Naive B cell (primary cell): ENCODE measurements at regions not wholly inside any gene's neighbourhood (a gene's known extent, or its start where the extent isn't known, plus 50 kb on each side); places are given as distances from the start of the nearest gene placed in this dataset.
"Not testable (repeated sequence)": the region's sequence is repeated elsewhere in the genome, so short reads cannot be mapped to it uniquely, and the experiment has no call there.

Experiments
- ATAC-seq, 2 donors: fragments of 150-1000 bp; cut with Tn5 transposase; 2 replicates each; pipeline ENCODE4 v1.10.0; 2021; ENCODE audit warnings: low read depth in 2 of 2, mild to moderate bottlenecking in 2 of 2, moderate library complexity in 2 of 2
- DNase-seq: peaks from one replicate; pipeline ENCODE4 v3.0.0; 2022
- H3K27ac Mint-ChIP-seq, 6 donors: one replicate each; pipeline ENCODE4 v1.8.0; 2020 to 2022; ENCODE audit warnings: mild to moderate bottlenecking in 6 of 6, mixed read lengths in 6 of 6, moderate library complexity in 5 of 6, inconsistent platforms in 2 of 6
- H3K27me3 Mint-ChIP-seq, 3 donors: one replicate each; pipeline ENCODE4 v1.8.0; 2021 to 2022; ENCODE audit warnings: mixed read lengths in 3 of 3, mild to moderate bottlenecking in 1 of 3
- H3K36me3 Mint-ChIP-seq, 2 donors: one replicate each; pipeline ENCODE4 v1.8.0; 2020 to 2022; ENCODE audit warnings: mixed read lengths in 2 of 2, inconsistent platforms in 1 of 2, mild to moderate bottlenecking in 1 of 2
- H3K4me1 Mint-ChIP-seq, 3 donors: one replicate each; pipeline ENCODE4 v1.8.0; 2020 to 2022; ENCODE audit warnings: mixed read lengths in 3 of 3, inconsistent platforms in 1 of 3, mild to moderate bottlenecking in 1 of 3, moderate library complexity in 1 of 3
- H3K4me3 Mint-ChIP-seq, 8 donors: one replicate each; pipeline ENCODE4 v1.8.0; 2020 to 2022; ENCODE audit warnings: mild to moderate bottlenecking in 8 of 8, mixed read lengths in 8 of 8, moderate library complexity in 8 of 8, inconsistent platforms in 2 of 8
- H3K9me3 Mint-ChIP-seq, 7 donors: one replicate each; pipeline ENCODE4 v1.8.0; 2020 to 2022; ENCODE audit warnings: mixed read lengths in 7 of 7, mild to moderate bottlenecking in 5 of 7, inconsistent platforms in 2 of 7, moderate library complexity in 1 of 7

DNA sequence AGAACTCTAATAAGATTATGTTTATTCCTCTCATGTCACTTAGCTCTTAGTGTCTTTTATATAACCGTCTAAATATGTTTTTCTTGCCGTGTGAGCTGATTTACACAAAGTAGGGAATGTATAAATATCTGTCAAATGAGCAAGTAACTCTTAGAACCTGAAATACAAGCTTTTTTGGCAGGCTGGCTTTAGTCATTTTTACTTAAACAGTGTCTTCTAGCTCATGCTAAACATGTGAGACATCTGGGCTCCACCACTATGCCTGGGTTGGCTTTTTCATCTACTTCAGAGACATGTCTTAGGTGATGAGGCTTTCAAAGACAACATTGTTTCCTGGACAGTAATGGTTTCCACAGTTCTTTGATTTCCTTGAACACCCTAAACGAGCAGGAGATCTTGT lies 137.2 kb upstream of the ZNF608 start:
- DNase-seq (no peak), ATAC-seq (no peak)
- Mint-ChIP-seq H3K36me3 (no peaks in the 10 kb centered on the region), H3K9me3 (no peaks in the 10 kb centered on the region), H3K27ac (no peak overlapping the region), H3K4me3 (no peak overlapping the region), H3K27me3 (no peaks in the 10 kb centered on the region), H3K4me1 (peaks cover 9 to 19% (median 10%) of the 10 kb centered on the region in 3 donors)

DNA sequence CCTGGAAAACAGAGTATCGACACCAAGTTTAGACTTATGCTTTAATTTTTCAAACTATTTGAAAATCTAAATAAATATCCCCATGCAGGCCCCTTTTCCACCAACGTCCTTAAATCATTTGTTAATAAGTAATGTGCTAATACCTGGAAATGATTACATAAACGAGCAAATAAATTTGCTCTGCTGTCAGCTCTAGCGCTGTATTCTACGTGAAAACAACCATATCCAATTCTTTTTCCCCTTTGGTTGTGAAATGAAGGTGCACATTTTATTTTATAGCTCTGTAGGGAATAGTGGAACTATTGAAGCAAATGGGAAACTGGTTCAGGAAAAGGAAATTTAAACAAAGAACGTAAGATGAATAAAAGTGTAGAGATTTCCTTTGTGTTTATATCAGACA lies 137.7 kb upstream of the ZNF608 start:
- ATAC-seq (no peak), DNase-seq (no peak)
- Mint-ChIP-seq H3K27ac (no peak overlapping the region), H3K4me1 (peaks cover 4 to 15% (median 6%) of the 10 kb centered on the region in 3 donors), H3K36me3 (no peaks in the 10 kb centered on the region), H3K27me3 (no peaks in the 10 kb centered on the region), H3K4me3 (no peak overlapping the region), H3K9me3 (no peaks in the 10 kb centered on the region)

DNA sequence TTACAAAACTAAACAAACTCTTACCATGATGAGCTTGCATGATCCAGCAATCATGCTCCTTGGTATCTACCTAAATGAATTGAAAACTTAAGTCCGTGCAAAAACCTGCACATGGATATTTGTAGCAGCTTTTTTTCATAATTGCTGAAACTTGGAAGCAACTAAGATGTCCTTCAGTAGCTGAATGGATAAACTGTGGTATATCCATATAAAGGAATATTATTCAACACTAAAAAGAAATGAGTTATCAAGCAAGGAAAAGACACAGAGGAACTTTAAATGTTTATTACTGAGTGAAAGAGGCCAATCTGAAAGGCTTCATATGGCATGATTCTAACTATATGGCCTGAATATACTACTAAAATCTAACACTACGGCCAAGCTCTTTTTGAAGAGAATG lies 139.1 kb upstream of the ZNF608 start:
- Mint-ChIP-seq H3K27ac (no peak overlapping the region), H3K4me1 (peaks cover 0 to 6% (median 0%) of the 10 kb centered on the region in 3 donors), H3K27me3 (no peaks in the 10 kb centered on the region), H3K9me3 (no peaks in the 10 kb centered on the region), H3K36me3 (no peaks in the 10 kb centered on the region), H3K4me3 (no peak overlapping the region)
- ATAC-seq, result no peak
- no peak for DNase-seq

DNA sequence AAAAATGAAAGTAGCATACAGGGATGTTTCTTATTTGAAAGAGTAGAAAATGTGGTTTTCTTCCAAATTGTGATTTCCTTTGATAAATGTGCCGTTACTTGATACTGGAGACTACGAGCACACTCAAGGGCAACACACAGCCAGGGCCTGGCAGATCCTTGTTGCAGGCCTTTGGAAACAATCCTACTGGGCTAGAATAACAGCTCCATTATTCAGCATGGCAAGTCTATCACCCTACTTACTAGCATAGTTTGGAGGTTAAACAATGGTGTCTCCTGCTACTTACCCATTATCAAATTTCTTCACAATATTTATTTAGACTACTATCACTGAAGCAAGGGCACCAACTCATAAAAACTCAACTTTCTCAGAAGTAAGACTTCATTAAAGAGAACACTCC lies 140.8 kb upstream of the ZNF608 start:
- Mint-ChIP-seq H3K4me1 (peaks cover 0 to 6% (median 0%) of the 10 kb centered on the region in 3 donors), H3K27ac (peak overlapping the region in 2 of 6 donors; percentile 9 to 48), H3K4me3 (no peak overlapping the region), H3K27me3 (no peaks in the 10 kb centered on the region), H3K36me3 (no peaks in the 10 kb centered on the region), H3K9me3 (no peaks in the 10 kb centered on the region)
- ATAC-seq, result no peak
- no peak for DNase-seq

DNA sequence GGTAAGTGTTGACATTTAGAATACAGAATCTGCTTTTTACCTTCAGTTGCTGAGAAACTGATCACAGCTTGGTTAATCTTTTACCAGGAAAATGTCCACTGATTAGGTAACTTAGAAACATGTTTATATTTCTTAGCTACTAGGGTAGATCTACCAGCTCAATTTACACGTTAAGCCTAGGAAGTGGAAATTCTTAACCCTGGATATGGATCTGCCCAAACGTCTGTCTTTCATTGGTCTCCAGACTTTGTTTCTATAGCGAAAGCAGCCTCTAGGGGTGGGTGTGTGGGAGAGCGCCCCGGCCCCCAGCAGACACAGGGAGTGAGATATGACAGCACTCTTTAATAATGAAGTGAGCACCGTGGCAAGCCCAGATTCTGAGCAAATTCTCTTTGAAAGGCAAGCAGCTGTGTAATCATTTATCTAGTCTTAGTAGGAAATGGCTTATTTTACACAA lies 141.6 kb upstream of the ZNF608 start:
- DNase-seq (no peak), ATAC-seq (no peak)
- Mint-ChIP-seq H3K27ac (no peak overlapping the region), H3K4me3 (no peak overlapping the region), H3K27me3 (no peaks in the 10 kb centered on the region), H3K4me1 (peaks cover 0 to 6% (median 0%) of the 10 kb centered on the region in 3 donors), H3K36me3 (no peaks in the 10 kb centered on the region), H3K9me3 (peaks cover 0 to 3% (median 0%) of the 10 kb centered on the region in 7 donors)

DNA sequence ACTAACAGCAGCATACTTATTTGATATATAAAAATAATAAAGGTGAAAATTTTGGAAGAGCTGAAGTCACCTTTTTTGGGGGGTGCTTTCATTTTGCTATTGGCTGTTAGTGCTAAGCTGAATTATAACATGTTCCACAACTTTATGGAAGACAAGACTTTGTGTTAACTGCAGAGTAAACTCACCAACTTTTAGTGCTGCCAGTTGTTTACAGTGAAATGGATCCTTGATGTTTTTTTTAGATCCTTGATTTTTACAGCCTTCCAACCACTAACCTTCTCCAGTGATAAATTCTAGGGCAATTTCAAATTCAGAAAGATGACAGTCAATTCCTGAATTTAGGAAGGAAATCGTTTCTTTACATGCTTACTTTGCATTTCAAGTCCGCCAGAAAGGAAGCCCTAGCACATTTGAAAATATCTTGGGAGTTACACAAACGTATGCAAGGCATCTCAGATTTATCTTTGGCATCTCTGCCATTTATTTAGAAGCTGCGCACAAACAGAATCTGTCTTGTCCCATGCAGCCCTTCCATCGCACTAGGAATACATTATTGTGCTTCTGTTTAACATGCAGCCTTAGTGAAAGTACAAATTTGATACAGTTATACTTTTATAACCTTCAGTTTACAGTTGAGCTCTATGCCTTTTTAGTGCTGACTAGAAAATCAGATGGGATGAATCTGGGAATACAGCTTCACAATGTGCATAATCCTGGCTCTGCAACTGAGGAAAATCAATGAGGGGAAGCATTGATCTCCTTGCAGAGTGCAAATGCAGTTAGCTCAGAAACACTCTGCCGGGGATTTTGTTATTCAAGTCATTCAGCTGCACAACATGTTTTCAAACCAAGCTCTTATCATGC lies 142.4 kb upstream of the ZNF608 start:
- H3K27ac Mint-ChIP-seq, result no peak overlapping the region
- H3K36me3 Mint-ChIP-seq, result no peaks in the 10 kb centered on the region
- ATAC-seq (no peak), DNase-seq (no peak)
- H3K27me3 Mint-ChIP-seq, result no peaks in the 10 kb centered on the region
- peaks cover 0 to 3% (median 0%) of the 10 kb centered on the region in 7 donors for H3K9me3 Mint-ChIP-seq
- H3K4me3 Mint-ChIP-seq, result no peak overlapping the region
- H3K4me1 Mint-ChIP-seq, result peaks cover 0 to 6% (median 0%) of the 10 kb centered on the region in 3 donors

DNA sequence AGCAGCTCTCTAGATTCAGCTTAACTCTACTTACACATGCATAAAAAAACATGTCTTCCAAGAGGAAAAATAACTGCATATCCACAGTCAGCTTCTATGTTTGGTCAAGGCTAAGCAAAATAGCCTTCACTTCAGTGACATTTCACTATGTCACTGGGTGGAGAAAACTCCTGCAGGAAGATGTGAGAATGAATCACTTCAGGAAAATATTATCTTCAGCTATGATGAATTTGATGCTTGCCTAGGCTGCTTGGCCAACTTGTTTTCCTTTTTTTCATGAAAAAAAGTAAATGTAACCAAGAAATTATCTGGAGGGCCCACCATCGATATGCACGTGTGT lies 143.0 kb upstream of the ZNF608 start:
- H3K27ac Mint-ChIP-seq, result no peak overlapping the region
- H3K27me3 Mint-ChIP-seq, result no peaks in the 10 kb centered on the region
- no peaks in the 10 kb centered on the region for H3K36me3 Mint-ChIP-seq
- H3K9me3 Mint-ChIP-seq, result peaks cover 0 to 3% (median 0%) of the 10 kb centered on the region in 7 donors
- ATAC-seq (no peak), DNase-seq (no peak)
- H3K4me3 Mint-ChIP-seq, result no peak overlapping the region
- peaks cover 0 to 6% (median 0%) of the 10 kb centered on the region in 3 donors for H3K4me1 Mint-ChIP-seq

DNA sequence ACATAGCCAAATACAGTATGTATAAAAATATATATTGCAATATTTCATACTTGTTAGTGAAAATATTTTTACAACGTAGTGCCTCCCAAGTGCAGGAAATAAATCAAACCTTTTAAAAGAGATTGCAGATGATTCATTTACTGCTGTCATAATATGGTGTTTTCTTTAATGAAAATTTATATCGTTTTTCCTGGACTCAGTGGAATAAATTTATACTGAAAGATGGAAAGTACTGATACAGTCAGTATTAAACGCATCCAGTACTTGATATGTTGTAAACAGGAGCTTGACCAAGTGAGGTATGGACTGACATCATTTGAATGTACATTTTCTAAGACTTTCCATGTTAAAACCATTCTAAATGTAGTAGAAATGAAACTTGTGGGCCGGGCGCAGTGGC lies 143.4 kb upstream of the ZNF608 start:
- ATAC-seq, result no peak
- H3K4me1 Mint-ChIP-seq, result peaks cover 0 to 6% (median 0%) of the 10 kb centered on the region in 3 donors
- H3K4me3 Mint-ChIP-seq, result no peak overlapping the region
- no peaks in the 10 kb centered on the region for H3K36me3 Mint-ChIP-seq
- H3K27me3 Mint-ChIP-seq, result no peaks in the 10 kb centered on the region
- no peak overlapping the region for H3K27ac Mint-ChIP-seq
- no peak for DNase-seq
- H3K9me3 Mint-ChIP-seq, result peaks cover 0 to 3% (median 0%) of the 10 kb centered on the region in 7 donors

DNA sequence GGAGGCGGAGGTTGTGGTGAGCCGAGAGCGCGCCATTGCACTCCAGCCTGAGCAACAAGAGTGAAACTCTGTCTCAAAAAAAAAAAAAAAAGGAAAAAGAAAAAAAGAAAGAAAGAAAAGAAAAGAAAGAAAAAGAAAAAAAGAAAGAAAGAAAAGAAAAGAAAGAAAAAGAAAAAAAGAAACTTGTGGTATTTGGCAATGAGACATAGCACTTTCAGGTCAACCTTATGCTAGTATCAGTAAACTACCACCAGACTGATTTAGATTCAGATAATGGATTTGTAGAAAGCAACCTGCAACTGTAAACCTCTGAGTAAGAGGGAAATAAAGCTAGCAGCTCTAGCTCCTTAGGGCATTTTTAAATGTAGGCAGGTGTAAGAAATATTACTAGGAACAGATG lies 144.0 kb upstream of the ZNF608 start:
- not testable (repeated sequence) for H3K9me3 Mint-ChIP-seq, H3K36me3 Mint-ChIP-seq, H3K4me1 Mint-ChIP-seq, DNase-seq, H3K27ac Mint-ChIP-seq, H3K27me3 Mint-ChIP-seq, ATAC-seq, H3K4me3 Mint-ChIP-seq

DNA sequence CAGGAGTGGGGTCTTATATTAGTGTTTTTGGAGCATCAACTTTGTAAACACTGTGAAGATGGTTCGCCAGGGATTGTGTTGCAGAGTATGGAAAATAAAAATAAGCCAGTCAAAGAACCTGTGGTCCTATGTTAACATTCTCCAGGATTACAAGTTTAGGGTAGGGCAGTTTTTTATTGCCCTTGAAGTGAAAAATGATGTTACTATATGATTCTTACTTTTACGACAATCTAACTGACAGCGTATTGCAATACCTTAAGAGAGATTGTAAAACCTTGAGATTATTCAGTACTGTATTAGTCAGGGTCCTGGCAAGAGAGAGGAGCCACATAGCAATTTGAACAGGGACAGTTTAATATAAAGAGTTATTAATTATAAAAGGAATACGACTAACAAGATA lies 144.7 kb upstream of the ZNF608 start:
- Mint-ChIP-seq H3K4me1 (peaks cover 0 to 6% (median 0%) of the 10 kb centered on the region in 3 donors), H3K36me3 (no peaks in the 10 kb centered on the region), H3K9me3 (peaks cover 0 to 3% (median 0%) of the 10 kb centered on the region in 7 donors), H3K27ac (no peak overlapping the region), H3K4me3 (no peak overlapping the region), H3K27me3 (no peaks in the 10 kb centered on the region)
- DNase-seq (no peak), ATAC-seq (no peak)

DNA sequence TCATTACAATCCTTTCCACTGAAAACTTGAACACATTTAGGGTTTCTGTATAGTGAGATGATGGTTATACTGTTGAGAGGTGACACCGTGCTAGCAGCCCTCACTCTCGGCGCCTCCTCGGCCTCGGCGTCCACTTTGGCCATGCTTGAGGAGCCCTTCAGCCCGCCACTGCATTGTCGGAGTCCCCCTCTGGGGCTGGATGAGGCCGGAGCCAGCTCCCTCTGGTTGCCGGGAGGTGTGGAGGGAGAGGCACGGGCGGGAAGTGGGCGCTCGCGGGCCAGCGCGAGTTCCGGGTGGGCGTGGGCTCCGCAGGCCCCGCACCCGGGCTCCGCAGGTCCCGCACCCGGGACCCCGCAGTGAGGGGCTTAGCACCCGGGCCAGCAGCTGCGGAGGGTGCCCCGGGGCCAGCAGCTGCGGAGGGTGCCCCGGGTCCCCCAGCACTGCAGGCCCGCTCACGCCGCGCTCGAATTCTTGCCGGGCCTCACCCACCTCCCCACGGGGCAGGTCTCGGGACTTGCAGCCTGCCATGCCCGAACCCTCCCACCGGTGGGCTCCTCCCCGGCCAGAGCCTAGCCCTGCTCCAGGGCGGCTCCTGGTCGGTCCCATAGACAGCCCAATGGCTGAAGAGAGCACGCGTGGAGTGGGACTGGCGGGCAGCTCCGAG lies 145.9 kb upstream of the ZNF608 start:
- Mint-ChIP-seq H3K4me1 (peaks cover 0 to 4% (median 0%) of the 10 kb centered on the region in 3 donors), H3K36me3 (no peaks in the 10 kb centered on the region), H3K4me3 (no peak overlapping the region), H3K9me3 (peaks cover 0 to 3% (median 0%) of the 10 kb centered on the region in 7 donors), H3K27me3 (no peaks in the 10 kb centered on the region), H3K27ac (no peak overlapping the region)
- ATAC-seq, result no peak
- DNase-seq, result no peak

DNA sequence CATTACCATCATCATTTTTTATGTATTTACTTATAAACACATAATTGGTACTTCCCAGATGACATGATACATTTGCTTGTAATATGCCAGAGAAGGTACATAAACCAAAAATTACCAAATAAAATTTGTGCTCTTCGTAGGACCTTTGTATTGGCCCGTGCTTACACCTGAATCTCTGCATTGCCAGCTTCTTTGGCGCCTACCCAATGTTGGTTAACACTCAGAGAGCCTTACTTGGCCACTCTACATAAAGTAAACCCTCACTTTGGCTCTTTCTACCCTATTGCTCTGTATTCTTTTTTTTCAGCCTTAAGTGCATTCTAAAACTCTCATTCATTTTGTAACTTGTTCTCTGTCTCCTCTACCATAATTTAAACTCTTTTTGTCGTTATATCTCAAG lies 148.1 kb upstream of the ZNF608 start:
- DNase-seq, result no peak
- no peak for ATAC-seq
- peaks cover 0 to under 1% (median 0%) of the 10 kb centered on the region in 3 donors for H3K4me1 Mint-ChIP-seq
- H3K27me3 Mint-ChIP-seq, result no peaks in the 10 kb centered on the region
- H3K9me3 Mint-ChIP-seq, result peaks cover 0 to 3% (median 0%) of the 10 kb centered on the region in 7 donors
- no peaks in the 10 kb centered on the region for H3K36me3 Mint-ChIP-seq
- no peak overlapping the region for H3K4me3 Mint-ChIP-seq
- no peak overlapping the region for H3K27ac Mint-ChIP-seq

DNA sequence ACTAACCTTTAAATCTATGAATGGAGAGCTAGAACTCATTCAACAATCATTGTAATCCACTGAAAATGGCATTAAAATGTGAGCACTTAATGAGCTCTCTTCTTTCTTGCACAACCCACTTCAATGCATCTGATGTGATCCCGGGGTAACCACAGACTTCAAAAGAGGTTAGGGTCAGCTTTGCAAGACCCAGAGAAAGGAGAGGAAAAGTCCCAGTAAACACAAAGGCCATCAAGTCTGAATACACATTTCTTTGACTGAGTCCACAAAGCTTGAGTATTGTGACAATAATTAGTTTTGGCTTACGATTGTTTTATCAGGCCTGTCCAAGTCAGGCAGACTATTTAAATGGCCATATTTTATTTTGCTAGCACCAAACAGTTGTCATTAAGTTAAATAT lies 148.8 kb upstream of the ZNF608 start:
- DNase-seq, result no peak
- Mint-ChIP-seq H3K9me3 (peaks cover 0 to 3% (median 0%) of the 10 kb centered on the region in 7 donors), H3K27me3 (no peaks in the 10 kb centered on the region), H3K4me3 (no peak overlapping the region), H3K4me1 (peaks cover 0 to 3% (median under 1%) of the 10 kb centered on the region in 3 donors), H3K27ac (no peak overlapping the region), H3K36me3 (no peaks in the 10 kb centered on the region)
- ATAC-seq, result no peak

DNA sequence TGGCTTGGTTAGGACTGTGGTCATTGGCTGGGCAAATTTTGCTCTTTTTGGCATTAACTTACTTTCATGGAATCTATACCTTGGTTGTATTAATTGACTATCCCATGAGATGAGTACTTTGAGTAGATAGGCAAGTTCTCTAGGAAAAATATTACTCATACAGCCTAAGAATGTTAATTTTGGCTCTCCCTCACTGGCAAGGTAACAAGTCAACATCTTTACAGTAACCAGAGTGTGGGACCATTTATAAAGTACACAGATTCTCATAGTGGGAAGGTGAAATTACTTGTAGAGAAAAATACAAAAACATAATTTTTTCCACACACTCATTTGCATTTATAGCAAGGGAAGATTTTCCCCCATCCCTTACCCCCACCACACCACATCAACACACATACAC lies 154.6 kb upstream of the ZNF608 start:
- Mint-ChIP-seq H3K27me3 (no peaks in the 10 kb centered on the region), H3K4me1 (peaks cover 17 to 33% (median 23%) of the 10 kb centered on the region in 3 donors), H3K27ac (peak overlapping the region in 1 of 6 donors; percentile 41), H3K4me3 (no peak overlapping the region), H3K36me3 (no peaks in the 10 kb centered on the region), H3K9me3 (peaks cover 0 to 2% (median 0%) of the 10 kb centered on the region in 7 donors)
- no peak for ATAC-seq
- no peak for DNase-seq
